Tibial nerve (tissue), 4 donors: ENCODE measurements at regions not wholly inside any gene's neighbourhood (a gene's known extent, or its start where the extent isn't known, plus 50 kb on each side); places are given as distances from the start of the nearest gene placed in this dataset.
A peak's percentile ranks its signal among the peaks of the same experiment; 100 is the strongest.

ENCODE experiments used
- DNase-seq, 2 donors: peaks; one replicate each; pipeline ENCODE4 v3.0.0-alpha.2; 2019; ENCODE audit warnings: low spot score in 2 of 2
- H3K27ac ChIP-seq, 4 donors: fragments of 200-600 bp; sonication (generic) in 3 of 4; one replicate each; pipeline ENCODE4 v1.5.1; 2017 to 2019; ENCODE audit warnings: mild to moderate bottlenecking in 1 of 4
- H3K27me3 ChIP-seq, 2 donors: fragments of 200-600 bp; sonication (generic) in 1 of 2; one replicate each; pipeline versions ENCODE4 v1.5.1 to v1.6.0; 2017 to 2019
- H3K36me3 ChIP-seq, 3 donors: fragments of 200-600 bp; sonication (generic); one replicate each; pipeline ENCODE4 v1.5.1; 2018 to 2019
- H3K4me1 ChIP-seq, 4 donors: fragments of 200-600 bp; sonication (generic) in 3 of 4; one replicate each; pipeline ENCODE4 v1.5.1; 2017 to 2019
- H3K4me3 ChIP-seq, 4 donors: fragments of 200-600 bp; sonication (generic) in 3 of 4; one replicate each; pipeline ENCODE4 v1.5.1; 2017 to 2019; ENCODE audit warnings: mild to moderate bottlenecking in 1 of 4, moderate library complexity in 1 of 4
- H3K9me3 ChIP-seq, 4 donors: fragments of 200-600 bp; sonication (generic) in 3 of 4; one replicate each; pipeline ENCODE4 v1.5.1; 2017 to 2019
- EP300 ChIP-seq, 2 donors: sonication (generic); formaldehyde crosslinking; IDR thresholded peaks; one replicate each; pipeline ENCODE4 v1.6.1; 2017; ENCODE audit warnings: antibody characterized with exemption in 2 of 2, mild to moderate bottlenecking in 1 of 2
- POLR2A ChIP-seq, 2 donors: fragments of 450-650 bp; IDR thresholded peaks; one replicate each; pipeline ENCODE4 v1.6.1; 2017; ENCODE audit warnings: antibody characterized with exemption in 2 of 2, mild to moderate bottlenecking in 2 of 2, moderate library complexity in 2 of 2
- WGBS, 2 donors: methylation state at CpG; one replicate each; pipeline ENCODE4 v1.1.5; 2018; 5-methylcytosine and 5-hydroxymethylcytosine counted together
- TF ChIP-seq, protein P1 (sequence below), 5 experiments: fragments of 200-600 bp in 3 of 5; fragments of 450-650 bp in 2 of 5; sonication (generic) in 3 of 5; IDR thresholded peaks; one replicate each; pipeline ENCODE4 v1.5.1; 2016 to 2019; ENCODE audit warnings: antibody characterized with exemption in 5 of 5, mild to moderate bottlenecking in 3 of 5, moderate library complexity in 2 of 5

DNA sequence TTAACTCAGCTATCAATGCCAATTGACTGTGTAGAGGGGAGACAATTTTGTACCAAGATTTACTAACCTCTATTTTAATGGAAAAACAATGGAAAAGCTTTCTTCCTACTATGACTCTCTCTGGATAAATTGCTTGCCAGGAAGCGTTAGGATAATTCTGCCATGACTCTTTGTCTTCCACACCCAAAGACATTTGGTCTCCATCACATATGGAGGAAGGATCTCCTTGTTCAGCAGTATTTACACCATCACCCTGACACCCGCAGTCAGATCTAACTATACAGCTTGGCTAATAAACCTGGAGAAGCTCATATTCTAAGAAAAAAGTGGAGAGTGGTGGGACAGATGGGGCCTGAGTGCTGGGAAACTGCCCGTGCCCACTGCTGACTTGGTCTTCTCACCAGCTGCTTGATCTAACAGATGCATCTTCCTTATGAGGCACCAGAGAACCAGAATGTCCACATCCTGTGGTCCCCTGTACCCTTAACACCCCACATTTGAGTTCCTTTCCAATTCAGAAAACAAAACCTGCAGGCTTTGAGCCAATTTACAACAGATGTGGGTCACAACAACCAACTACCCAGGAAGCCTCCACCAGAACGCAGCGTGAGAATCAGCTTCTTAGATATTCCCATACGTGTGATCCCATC lies 154.0 kb downstream of the DAD1 start:
- TF ChIP-seq, protein P1, sequence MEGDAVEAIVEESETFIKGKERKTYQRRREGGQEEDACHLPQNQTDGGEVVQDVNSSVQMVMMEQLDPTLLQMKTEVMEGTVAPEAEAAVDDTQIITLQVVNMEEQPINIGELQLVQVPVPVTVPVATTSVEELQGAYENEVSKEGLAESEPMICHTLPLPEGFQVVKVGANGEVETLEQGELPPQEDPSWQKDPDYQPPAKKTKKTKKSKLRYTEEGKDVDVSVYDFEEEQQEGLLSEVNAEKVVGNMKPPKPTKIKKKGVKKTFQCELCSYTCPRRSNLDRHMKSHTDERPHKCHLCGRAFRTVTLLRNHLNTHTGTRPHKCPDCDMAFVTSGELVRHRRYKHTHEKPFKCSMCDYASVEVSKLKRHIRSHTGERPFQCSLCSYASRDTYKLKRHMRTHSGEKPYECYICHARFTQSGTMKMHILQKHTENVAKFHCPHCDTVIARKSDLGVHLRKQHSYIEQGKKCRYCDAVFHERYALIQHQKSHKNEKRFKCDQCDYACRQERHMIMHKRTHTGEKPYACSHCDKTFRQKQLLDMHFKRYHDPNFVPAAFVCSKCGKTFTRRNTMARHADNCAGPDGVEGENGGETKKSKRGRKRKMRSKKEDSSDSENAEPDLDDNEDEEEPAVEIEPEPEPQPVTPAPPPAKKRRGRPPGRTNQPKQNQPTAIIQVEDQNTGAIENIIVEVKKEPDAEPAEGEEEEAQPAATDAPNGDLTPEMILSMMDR (IDR thresholded peaks at IDR 0.05), result no peak
- TF ChIP-seq EP300 (IDR thresholded peaks at IDR 0.05) (no peak), POLR2A (IDR thresholded peaks at IDR 0.05) (no peak)
- Histone ChIP-seq H3K27ac (no peak overlapping the region), H3K4me1 (peaks cover 0 to 20% (median 14%) of the 10 kb centered on the region in 4 donors), H3K27me3 (no peaks in the 10 kb centered on the region), H3K36me3 (no peaks in the 10 kb centered on the region), H3K4me3 (no peak overlapping the region), H3K9me3 (no peaks in the 10 kb centered on the region)
- DNase-seq, result no peak
- 89 to 93% methylated on average over 6 of the region's 6 CpGs for WGBS, 2 donors

DNA sequence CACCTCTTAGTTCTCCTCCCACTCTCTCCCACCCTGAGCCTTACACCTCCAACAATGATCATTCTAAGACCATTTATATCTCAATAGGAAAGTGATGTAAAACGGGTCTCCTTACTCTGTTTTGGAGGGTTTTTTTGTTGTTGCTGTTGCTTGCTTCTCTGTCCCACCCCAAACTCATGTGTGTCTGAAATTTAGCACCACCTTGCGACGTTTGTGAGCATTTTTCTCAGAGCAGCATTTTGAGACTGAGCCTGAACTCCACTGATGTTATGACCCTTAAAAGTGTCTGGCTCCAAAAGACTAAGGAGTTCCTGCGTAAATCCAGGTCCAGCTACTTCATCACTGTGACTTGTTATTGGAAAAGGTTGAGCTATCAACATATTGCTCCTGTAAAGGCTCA lies 155.0 kb downstream of the DAD1 start:
- Histone ChIP-seq H3K27ac (no peak overlapping the region), H3K27me3 (no peaks in the 10 kb centered on the region), H3K4me1 (peaks cover 0 to 24% (median 16%) of the 10 kb centered on the region in 4 donors), H3K4me3 (no peak overlapping the region), H3K9me3 (no peaks in the 10 kb centered on the region), H3K36me3 (no peaks in the 10 kb centered on the region)
- TF ChIP-seq, protein P1 (IDR thresholded peaks at IDR 0.05), result no peak
- TF ChIP-seq POLR2A (IDR thresholded peaks at IDR 0.05) (no peak), EP300 (IDR thresholded peaks at IDR 0.05) (no peak)
- WGBS, 2 donors, result 64 to 80% methylated on average over 4 of the region's 4 CpGs
- no peak for DNase-seq

DNA sequence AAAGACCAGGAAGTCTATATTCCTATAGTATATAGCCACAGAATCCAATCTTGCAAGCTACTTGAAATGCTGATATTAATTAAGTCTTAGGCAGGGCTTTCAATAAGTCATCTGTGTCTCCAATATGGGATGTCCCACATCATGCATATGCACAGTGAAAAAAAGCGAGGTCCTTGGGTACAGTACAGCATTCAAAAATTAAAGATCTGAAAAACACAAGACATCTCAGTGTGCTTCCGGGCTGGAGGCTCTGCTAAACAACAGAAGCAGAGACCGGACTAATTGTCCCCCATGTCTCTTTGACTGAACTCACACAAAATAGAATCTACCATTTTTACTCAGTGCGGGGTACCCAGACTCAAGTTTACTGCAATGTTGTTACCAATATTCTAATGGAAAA lies 156.0 kb downstream of the DAD1 start:
- DNase-seq, result no peak
- Histone ChIP-seq H3K4me3 (no peak overlapping the region), H3K36me3 (no peaks in the 10 kb centered on the region), H3K27me3 (no peaks in the 10 kb centered on the region), H3K9me3 (no peaks in the 10 kb centered on the region), H3K27ac (no peak overlapping the region), H3K4me1 (peaks cover 0 to 33% (median 21%) of the 10 kb centered on the region in 4 donors)
- 28 to 33% methylated on average over 4 of the region's 4 CpGs for WGBS, 2 donors
- no peak for TF ChIP-seq POLR2A (IDR thresholded peaks at IDR 0.05)
- TF ChIP-seq, protein P1 (IDR thresholded peaks at IDR 0.05), result no peak
- no peak for TF ChIP-seq EP300 (IDR thresholded peaks at IDR 0.05)

DNA sequence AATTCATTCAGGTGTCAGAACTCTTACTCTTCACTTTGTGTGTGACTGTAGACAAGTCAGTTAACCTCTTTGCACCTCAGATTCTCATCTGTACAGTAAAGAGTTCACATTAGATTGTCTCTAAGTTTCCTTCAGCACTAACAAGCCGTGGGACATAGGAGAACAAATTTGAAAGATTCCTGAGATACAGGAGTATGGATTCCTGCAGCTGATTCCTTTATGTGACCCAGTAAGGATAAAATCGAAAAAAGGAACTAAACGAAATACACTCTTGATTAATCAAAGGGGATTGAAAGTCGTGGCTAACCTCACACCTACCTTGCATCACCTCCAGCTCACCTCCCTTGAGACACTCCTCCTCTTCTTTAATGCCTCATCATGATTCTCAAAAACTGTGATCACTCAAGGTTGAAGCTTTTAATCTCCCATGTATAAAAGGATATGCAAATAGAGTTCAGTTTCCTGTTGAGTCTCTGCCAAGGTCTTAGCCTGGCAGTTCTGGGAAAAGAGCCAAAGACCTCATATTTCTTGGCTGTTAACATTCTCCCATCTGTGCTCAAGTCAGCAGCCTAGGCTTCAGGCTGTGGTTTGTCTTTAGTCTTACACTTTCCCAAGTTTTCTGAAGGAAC lies 156.6 kb downstream of the DAD1 start:
- TF ChIP-seq, protein P1 (IDR thresholded peaks at IDR 0.05), result no peak
- peak in 1 of 2 donors; percentile 69 for TF ChIP-seq EP300 (IDR thresholded peaks at IDR 0.05)
- 18 to 20% methylated on average over 4 of the region's 4 CpGs for WGBS, 2 donors
- Histone ChIP-seq H3K27ac (no peak overlapping the region), H3K27me3 (no peaks in the 10 kb centered on the region), H3K4me1 (peaks cover 0 to 40% (median 24%) of the 10 kb centered on the region in 4 donors), H3K9me3 (no peaks in the 10 kb centered on the region), H3K4me3 (no peak overlapping the region), H3K36me3 (no peaks in the 10 kb centered on the region)
- peak in 1 of 2 donors; percentile 52 for DNase-seq

DNA sequence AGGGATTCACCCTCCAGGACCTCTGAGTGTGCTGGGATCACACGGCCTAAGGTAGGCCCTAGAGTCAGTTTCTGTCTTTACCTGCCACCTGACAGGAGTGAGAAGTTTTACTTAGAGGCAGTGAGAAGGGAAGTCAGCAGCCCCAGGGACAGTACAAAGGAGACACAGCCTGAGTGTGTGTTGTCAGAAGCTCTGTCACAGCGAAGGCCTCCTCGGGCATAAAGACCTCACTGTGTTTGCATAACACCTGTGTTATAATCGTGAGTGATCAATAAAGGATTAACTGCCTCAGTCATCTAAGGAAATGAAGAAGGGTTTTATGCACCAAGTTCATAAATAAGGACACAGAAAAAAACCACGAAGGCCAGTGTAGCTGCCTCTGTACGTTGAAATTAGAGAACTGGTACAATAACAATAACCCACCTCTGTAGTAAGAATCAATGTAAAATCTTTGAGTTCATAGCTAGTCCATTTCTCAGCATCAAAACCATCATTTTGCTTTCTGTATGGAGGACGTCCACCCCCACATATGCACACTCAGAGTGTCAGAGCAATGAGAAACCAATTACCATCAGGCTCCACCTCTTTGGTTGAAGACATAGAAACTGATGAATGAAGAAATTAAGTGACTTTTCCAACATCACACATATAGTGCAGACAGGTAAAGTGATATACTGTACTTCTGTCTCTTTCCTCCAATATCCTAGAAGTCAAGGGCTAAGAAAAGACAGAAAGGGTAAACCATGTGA lies 159.3 kb downstream of the DAD1 start:
- H3K4me1 ChIP-seq, result peaks cover 0 to 44% (median 24%) of the 10 kb centered on the region in 4 donors
- H3K27me3 ChIP-seq, result no peaks in the 10 kb centered on the region
- WGBS, 2 donors, result 82 to 88% methylated on average over 7 of the region's 7 CpGs
- no peaks in the 10 kb centered on the region for H3K9me3 ChIP-seq
- no peak for DNase-seq
- no peak overlapping the region for H3K27ac ChIP-seq
- H3K36me3 ChIP-seq, result no peaks in the 10 kb centered on the region
- no peak overlapping the region for H3K4me3 ChIP-seq
- no peak for TF ChIP-seq EP300 (IDR thresholded peaks at IDR 0.05)
- TF ChIP-seq, protein P1 (IDR thresholded peaks at IDR 0.05), result no peak
- no peak for TF ChIP-seq POLR2A (IDR thresholded peaks at IDR 0.05)
